ENCODE measurements at regions not wholly inside any gene's neighbourhood (a gene's known extent, or its start where the extent isn't known, plus 50 kb on each side); places are given as distances from the start of the nearest gene placed in this dataset.

DNA sequence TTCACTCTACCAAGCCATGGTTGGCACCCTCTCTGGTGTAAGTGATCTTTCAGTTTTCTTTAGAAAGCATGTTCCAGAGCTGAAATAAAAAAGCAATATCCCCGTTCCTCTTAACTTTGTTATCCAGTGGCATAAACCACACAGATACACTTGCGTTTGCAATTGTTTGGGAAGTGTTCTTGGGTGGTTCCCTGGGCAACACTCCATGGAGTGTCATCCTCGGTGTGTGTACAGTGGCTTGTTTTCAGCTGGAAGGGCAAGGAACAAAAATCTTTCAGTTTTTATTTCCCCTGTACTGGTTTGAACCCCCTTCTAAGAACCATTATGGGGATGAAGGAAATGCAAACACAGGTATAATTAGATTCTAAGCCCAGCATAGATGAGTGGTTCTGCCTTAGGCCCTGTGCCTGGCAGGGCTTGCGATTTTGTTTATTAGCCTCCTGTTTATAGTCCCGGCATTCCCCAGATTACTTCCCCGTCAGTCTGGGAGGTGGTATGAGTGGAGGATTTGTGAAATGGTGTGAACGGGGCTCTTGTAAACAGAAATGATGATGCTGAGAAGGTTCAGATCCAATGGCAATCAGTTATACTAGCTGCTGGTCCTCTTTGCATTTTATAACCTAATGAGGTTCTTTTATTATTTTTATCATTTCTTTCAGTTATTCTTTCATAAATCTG, 76.0 kb upstream of the CD180 start:
- TF ChIP-seq, protein P1, sequence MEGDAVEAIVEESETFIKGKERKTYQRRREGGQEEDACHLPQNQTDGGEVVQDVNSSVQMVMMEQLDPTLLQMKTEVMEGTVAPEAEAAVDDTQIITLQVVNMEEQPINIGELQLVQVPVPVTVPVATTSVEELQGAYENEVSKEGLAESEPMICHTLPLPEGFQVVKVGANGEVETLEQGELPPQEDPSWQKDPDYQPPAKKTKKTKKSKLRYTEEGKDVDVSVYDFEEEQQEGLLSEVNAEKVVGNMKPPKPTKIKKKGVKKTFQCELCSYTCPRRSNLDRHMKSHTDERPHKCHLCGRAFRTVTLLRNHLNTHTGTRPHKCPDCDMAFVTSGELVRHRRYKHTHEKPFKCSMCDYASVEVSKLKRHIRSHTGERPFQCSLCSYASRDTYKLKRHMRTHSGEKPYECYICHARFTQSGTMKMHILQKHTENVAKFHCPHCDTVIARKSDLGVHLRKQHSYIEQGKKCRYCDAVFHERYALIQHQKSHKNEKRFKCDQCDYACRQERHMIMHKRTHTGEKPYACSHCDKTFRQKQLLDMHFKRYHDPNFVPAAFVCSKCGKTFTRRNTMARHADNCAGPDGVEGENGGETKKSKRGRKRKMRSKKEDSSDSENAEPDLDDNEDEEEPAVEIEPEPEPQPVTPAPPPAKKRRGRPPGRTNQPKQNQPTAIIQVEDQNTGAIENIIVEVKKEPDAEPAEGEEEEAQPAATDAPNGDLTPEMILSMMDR (optimal IDR thresholded peaks at IDR 0.05 in 1 of 3, IDR thresholded peaks at IDR 0.05 in 1 of 3, conservative IDR thresholded peaks at IDR 0.05 in 1 of 3; ENCODE audit: extremely low read depth in 1 of 3, insufficient read depth in 2 of 3, low read length in 3 of 3): no peak
- no peak for TF ChIP-seq EZH2 (IDR thresholded peaks at IDR 0.05; ENCODE audit: low read length)
